SK-N-MC (cell line): ENCODE measurements at regions not wholly inside any gene's neighbourhood (a gene's known extent, or its start where the extent isn't known, plus 50 kb on each side); places are given as distances from the start of the nearest gene placed in this dataset.
"Not testable (repeated sequence)": the region's sequence is repeated elsewhere in the genome, so short reads cannot be mapped to it uniquely, and the experiment has no call there.

ENCODE experiments used
- DNase-seq: peaks from one replicate; pipeline ENCODE4 v3.0.0-alpha.2; 2011; ENCODE audit warnings: low read depth, low spot score
- H3K27ac ChIP-seq: fragments of 200-600 bp; sonication (generic); 2 replicates; pipeline ENCODE4 v1.5.1; 2016; ENCODE audit warnings: mixed run types
- H3K36me3 ChIP-seq: fragments of 200-600 bp; sonication (generic); 2 replicates; pipeline ENCODE4 v1.6.1; 2017; ENCODE audit warnings: antibody characterized with exemption, low read length, mixed read lengths; ENCODE audit not compliant: insufficient read depth
- H3K4me3 ChIP-seq: fragments of 200-600 bp; sonication (generic); 2 replicates; pipeline ENCODE4 v1.5.1; 2016
- H3K9ac ChIP-seq: fragments of 200-600 bp; sonication (generic); 2 replicates; pipeline ENCODE4 v1.8.0; 2017; ENCODE audit warnings: mixed run types, mixed read lengths; ENCODE audit not compliant: insufficient read length
- H3K9me3 ChIP-seq: fragments of 200-600 bp; sonication (generic); 2 replicates; pipeline ENCODE4 v1.6.1; 2017; ENCODE audit warnings: low read depth, mild to moderate bottlenecking, antibody characterized with exemption, low read length, moderate library complexity, mixed read lengths
- EZH2 ChIP-seq: fragments of 200-600 bp; sonication (generic); IDR thresholded peaks from one replicate; pipeline ENCODE4 v1.6.1; 2017; ENCODE audit warnings: antibody characterized with exemption
- FOXP2 ChIP-seq: optimal IDR thresholded peaks from 2 replicates; pipeline ENCODE3; 2011; ENCODE audit warnings: mild to moderate bottlenecking, moderate library complexity; ENCODE audit not compliant: insufficient read depth; ENCODE audit errors: extremely low read length, control extremely low read depth
- POLR2AphosphoS5 ChIP-seq: IDR thresholded peaks from 2 replicates; pipeline ENCODE4 v1.6.1; 2012; ENCODE audit warnings: mild to moderate bottlenecking, low read depth, low read length, borderline replicate concordance

DNA sequence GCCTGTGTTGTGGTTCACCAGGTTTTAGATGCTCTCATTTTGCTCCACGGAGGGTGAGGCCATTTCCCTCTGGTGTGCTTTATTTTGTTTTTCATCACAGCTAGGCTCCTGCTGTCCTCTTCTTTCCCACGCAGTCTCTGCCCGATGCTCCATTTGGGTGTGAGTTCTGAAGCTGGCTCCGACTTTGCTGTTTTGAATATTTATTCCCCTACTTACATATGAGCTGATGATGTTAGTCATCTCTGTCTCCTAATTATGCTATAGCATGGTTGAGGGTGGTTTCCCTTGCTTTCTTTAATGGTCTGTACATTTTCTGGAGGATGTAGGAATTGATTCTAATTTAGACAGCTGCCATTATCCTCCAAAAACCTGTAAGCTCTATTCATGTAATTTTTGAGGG is 168.1 kb upstream of the MYRIP start:
- no peaks in the 10 kb centered on the region for H3K9me3 ChIP-seq
- no peak overlapping the region for H3K27ac ChIP-seq
- no peak overlapping the region for H3K9ac ChIP-seq
- no peak overlapping the region for H3K4me3 ChIP-seq
- H3K36me3 ChIP-seq: no peaks in the 10 kb centered on the region
- DNase-seq: no peak
- TF ChIP-seq EZH2 (no peak), FOXP2 (no peak), POLR2AphosphoS5 (no peak)

DNA sequence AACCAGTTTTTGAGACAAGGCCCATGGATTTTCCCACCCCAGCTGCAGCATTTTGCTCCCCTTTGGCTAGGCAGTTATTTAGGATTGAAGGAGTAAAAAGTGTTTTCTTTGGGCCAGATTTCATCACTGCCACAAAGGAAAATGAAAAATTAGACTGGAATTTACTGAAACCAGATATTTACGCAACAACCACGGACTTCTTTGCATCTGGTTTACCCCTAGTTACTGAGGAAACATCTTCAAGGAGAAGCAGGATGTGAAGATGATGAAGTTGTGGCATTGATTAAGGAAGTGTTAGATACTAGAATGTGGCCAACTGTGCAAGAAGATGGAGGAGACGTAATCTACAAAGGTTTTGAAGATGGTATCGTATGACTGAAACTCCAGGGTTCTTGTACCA is 165.2 kb upstream of the MYRIP start:
- no peak overlapping the region for H3K4me3 ChIP-seq
- no peak overlapping the region for H3K27ac ChIP-seq
- TF ChIP-seq POLR2AphosphoS5 (no peak), EZH2 (no peak), FOXP2 (no peak)
- DNase-seq: no peak
- no peaks in the 10 kb centered on the region for H3K9me3 ChIP-seq
- no peak overlapping the region for H3K9ac ChIP-seq
- H3K36me3 ChIP-seq: no peaks in the 10 kb centered on the region

DNA sequence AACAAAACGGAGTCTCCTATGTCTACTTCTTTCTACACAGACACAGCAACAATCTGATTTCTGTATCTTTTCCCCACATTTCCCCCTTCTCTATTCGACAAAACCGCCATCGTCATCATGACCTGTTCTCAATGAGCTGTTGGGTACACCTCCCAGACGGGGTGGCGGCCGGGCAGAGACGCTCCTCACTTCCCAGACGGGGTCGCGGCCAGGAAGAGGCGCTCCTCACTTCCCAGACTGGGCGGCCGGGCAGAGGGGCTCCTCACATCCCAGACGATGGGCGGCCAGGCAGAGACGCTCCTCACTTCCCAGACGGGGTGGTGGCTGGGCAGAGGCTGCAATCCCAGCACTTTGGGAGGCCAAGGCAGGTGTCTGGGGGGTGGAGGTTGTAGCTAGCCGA is 158.2 kb upstream of the MYRIP start:
- H3K4me3 ChIP-seq, H3K9ac ChIP-seq, H3K36me3 ChIP-seq, DNase-seq, H3K27ac ChIP-seq, H3K9me3 ChIP-seq: not testable (repeated sequence)

DNA sequence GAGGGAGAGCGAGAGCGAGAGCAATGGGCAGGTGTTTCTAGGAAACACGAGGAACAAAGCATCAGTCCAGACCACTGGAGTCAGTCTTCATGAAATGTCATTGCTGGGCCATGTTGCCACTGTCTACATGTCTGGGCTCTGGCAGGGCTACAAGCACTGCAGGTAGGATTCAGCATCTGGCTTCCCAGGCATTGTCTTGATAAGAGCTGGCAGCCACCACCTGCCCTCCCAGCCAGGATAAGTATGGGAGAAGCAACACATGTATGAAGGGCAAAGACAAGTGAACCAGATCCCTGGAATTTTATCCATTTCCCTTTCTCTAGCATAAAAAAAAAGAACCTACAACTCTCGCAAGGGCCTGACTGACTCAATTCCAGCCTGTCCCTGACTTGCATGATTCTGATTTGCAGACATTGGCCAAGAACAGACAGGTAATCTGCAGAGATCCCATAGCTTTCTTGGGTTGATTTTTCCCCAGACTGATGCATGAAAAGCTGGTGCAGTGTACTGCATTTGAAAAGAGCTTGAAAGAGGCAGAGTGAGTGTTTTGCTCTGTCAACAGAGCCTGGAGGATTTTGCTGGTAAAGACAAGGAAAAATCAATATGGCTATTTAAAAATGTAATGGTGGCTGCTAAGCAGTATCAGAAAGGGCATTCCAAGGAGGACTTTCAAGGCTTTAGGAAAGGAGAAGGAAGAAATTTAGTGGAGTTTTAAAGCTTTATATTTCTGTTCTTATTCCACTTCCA is 157.2 kb upstream of the MYRIP start:
- H3K9me3 ChIP-seq: no peaks in the 10 kb centered on the region
- H3K36me3 ChIP-seq: no peaks in the 10 kb centered on the region
- no peak overlapping the region for H3K4me3 ChIP-seq
- TF ChIP-seq FOXP2 (no peak), EZH2 (no peak), POLR2AphosphoS5 (no peak)
- H3K9ac ChIP-seq: no peak overlapping the region
- DNase-seq: no peak
- H3K27ac ChIP-seq: no peak overlapping the region

DNA sequence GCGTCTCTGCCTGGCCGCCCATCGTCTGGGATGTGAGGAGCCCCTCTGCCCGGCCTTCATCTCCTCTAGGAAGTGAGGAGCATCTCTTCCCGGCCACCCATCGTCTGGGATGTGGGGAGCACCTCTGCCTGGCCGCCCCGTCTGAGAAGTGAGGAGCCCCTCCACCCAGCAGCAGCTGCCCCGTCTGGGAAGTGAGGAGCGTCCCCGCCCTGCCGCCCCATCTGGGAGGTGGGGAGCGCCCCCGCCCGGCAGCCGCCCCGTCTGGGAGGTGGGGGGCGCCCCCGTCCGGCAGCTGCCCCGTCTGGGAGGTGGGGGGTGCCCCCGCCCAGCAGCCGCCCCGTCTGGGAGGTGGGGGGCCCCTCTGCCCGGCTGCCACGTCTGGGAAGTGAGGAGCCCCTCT is 153.7 kb upstream of the MYRIP start:
- DNase-seq, H3K9me3 ChIP-seq, H3K36me3 ChIP-seq, H3K9ac ChIP-seq, H3K4me3 ChIP-seq, H3K27ac ChIP-seq: not testable (repeated sequence)

DNA sequence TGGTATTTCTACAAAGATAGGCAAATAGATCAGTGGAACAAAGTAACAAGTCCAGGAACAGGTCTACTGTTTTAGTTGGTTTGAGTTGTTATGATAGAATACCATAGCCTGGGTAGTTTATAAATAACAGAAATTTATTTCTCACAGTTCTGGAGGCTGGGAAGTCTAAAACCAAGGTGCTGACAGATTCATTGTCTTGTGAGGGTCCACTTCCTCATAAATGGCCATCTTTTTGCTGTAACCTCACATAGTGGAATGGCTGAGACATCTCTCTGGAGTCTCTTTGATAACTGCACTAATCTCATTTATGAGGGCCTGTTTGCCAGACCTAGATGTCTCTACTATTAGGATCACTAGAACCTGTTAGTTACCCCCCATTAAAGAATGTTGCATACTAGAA is 152.3 kb upstream of the MYRIP start:
- no peak for DNase-seq
- no peaks in the 10 kb centered on the region for H3K9me3 ChIP-seq
- H3K9ac ChIP-seq: no peak overlapping the region
- no peaks in the 10 kb centered on the region for H3K36me3 ChIP-seq
- H3K4me3 ChIP-seq: no peak overlapping the region
- TF ChIP-seq POLR2AphosphoS5: no peak
- TF ChIP-seq EZH2: no peak
- no peak for TF ChIP-seq FOXP2
- no peak overlapping the region for H3K27ac ChIP-seq

DNA sequence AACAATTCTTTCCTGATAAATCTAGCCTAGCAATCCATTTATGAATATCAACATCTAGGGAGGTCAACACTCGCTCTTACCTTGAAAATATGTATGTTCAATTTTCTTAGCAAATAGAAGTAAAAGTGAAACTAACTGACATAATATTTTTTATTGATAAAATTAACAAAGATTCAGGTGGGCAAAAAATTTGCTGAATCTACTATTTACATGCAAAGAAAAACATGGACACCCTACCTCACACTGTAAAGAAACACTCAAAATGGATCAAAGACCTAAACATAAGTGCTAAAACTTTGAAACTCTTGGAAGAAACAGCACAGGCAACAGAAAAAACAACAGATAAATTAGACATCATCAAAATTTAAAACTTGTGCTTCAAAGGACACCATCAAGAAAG is 151.6 kb upstream of the MYRIP start:
- no peak for DNase-seq
- TF ChIP-seq FOXP2: no peak
- no peak for TF ChIP-seq POLR2AphosphoS5
- TF ChIP-seq EZH2: no peak
- Histone ChIP-seq H3K27ac (no peak overlapping the region), H3K9ac (no peak overlapping the region), H3K9me3 (no peaks in the 10 kb centered on the region), H3K36me3 (no peaks in the 10 kb centered on the region), H3K4me3 (no peak overlapping the region)

DNA sequence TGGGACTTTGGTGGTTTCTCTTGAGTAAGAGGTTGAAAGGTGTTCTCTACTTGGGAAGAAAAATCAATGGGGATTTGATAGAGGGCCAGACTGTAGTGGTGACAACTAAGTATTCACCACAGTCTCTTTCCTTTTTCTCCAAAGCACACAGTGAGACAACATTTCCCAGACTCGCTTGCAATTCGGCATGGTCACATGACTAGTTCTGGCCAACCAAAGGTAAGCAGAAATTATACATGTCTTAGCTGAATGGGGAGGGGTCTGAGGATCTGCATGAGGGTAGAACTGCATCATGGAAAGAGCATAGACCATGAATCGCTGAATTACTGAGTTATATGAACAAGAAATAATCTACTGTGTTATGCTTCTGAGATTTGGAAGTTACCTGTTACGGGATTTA is 144.5 kb upstream of the MYRIP start:
- TF ChIP-seq EZH2: no peak
- TF ChIP-seq POLR2AphosphoS5: no peak
- no peak for TF ChIP-seq FOXP2
- Histone ChIP-seq H3K4me3 (no peak overlapping the region), H3K27ac (no peak overlapping the region), H3K9ac (no peak overlapping the region), H3K36me3 (no peaks in the 10 kb centered on the region), H3K9me3 (no peaks in the 10 kb centered on the region)
- no peak for DNase-seq

DNA sequence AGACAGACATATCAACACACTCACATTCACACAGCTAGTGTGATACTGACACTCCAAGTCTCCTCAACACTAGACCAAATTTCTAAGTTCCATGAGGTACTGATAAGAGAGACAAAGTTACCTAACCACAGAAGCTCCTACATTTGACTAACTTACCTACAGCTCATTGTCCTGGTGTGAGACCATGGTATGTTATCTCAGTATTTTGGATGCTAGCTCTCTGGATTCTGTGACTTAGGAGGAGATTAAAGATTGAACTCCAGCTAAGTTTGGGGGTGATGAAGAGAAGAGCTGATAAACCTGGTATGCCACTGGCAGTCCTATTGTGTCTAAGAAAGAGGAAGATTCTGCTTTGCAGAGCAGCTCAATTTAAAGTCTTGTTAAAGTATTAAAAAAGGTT is 144.0 kb upstream of the MYRIP start:
- Histone ChIP-seq H3K27ac (no peak overlapping the region), H3K36me3 (no peaks in the 10 kb centered on the region), H3K9me3 (no peaks in the 10 kb centered on the region), H3K9ac (no peak overlapping the region), H3K4me3 (no peak overlapping the region)
- DNase-seq: no peak
- no peak for TF ChIP-seq POLR2AphosphoS5
- no peak for TF ChIP-seq FOXP2
- TF ChIP-seq EZH2: no peak

DNA sequence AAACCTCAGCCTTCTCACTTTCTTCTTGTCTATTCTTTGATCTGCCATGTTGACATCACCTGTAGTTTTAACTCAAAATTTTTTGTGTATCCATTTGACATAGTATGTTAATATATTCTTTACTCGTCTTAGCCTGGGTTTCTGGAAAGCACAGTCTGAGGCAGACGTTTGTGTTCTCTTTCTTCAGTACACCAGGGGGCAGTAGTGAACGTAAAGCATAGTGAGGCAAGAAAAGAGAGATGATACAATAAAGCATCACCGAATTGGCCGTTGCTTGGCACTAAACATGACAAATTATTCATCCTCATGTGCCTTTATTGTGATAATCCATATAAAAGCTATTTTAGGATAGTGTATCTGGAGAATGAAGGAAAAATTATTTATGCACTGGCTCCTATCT is 141.0 kb upstream of the MYRIP start:
- Histone ChIP-seq H3K27ac (no peak overlapping the region), H3K36me3 (no peaks in the 10 kb centered on the region), H3K9me3 (no peaks in the 10 kb centered on the region), H3K4me3 (no peak overlapping the region), H3K9ac (no peak overlapping the region)
- TF ChIP-seq EZH2 (no peak), FOXP2 (no peak), POLR2AphosphoS5 (no peak)
- DNase-seq: peak; percentile 1
